PFSK-1 (cell line): ENCODE measurements at regions not wholly inside any gene's neighbourhood (a gene's known extent, or its start where the extent isn't known, plus 50 kb on each side); places are given as distances from the start of the nearest gene placed in this dataset.

Experiments
- FOXP2 ChIP-seq: optimal IDR thresholded peaks from 2 replicates; pipeline ENCODE3; 2011; ENCODE audit warnings: borderline replicate concordance, control low read depth, inconsistent platforms; ENCODE audit not compliant: insufficient read depth; ENCODE audit errors: extremely low read length, extremely low read depth
- POLR2AphosphoS5 ChIP-seq: IDR thresholded peaks from 2 replicates; pipeline ENCODE4 v1.6.1; 2012; ENCODE audit warnings: low read depth, mild to moderate bottlenecking, control low read depth, low read length, moderate library complexity
- SIN3A ChIP-seq: IDR thresholded peaks from 2 replicates; pipeline ENCODE4 v1.6.1; 2012; ENCODE audit warnings: mild to moderate bottlenecking, low read length, moderate library complexity, borderline replicate concordance; ENCODE audit not compliant: insufficient read depth
- TAF1 ChIP-seq: IDR thresholded peaks from 2 replicates; pipeline ENCODE4 v1.6.1; 2012; ENCODE audit warnings: low read length, control low read depth, borderline replicate concordance; ENCODE audit not compliant: insufficient read depth
- TF ChIP-seq, protein P1 (sequence below), 2 experiments: IDR thresholded peaks; 2 replicates each; pipeline versions ENCODE4 v1.6.1 to v1.8.0; 2011 to 2012; ENCODE audit warnings: low read depth in 2 of 2, low read length in 2 of 2, control low read depth in 1 of 2, inconsistent platforms in 1 of 2, mild to moderate bottlenecking in 1 of 2, moderate library complexity in 1 of 2; ENCODE audit not compliant: insufficient read depth in 1 of 2

DNA sequence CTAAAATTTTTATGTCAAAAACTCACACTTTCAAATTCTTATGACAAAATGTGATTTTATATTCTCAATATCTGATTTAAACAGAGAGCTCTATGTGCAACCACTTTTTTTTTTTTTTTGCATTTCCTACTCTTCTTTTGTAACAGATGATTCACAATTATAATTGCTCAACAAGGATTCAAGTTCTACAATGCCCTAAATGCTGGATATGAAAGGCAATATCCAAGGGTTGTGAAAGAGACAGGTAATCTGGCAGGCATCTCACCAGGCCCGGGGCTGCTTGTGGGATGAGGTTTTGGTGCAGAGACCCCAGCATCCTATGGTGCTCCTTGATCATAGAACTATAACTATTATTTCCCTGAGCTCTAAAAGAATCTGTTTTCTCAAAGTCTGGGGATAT is 363.6 kb upstream of the NBEA start:
- TF ChIP-seq FOXP2, result no peak
- TF ChIP-seq POLR2AphosphoS5, result no peak
- TF ChIP-seq TAF1, result no peak
- TF ChIP-seq SIN3A, result no peak
- TF ChIP-seq, protein P1, sequence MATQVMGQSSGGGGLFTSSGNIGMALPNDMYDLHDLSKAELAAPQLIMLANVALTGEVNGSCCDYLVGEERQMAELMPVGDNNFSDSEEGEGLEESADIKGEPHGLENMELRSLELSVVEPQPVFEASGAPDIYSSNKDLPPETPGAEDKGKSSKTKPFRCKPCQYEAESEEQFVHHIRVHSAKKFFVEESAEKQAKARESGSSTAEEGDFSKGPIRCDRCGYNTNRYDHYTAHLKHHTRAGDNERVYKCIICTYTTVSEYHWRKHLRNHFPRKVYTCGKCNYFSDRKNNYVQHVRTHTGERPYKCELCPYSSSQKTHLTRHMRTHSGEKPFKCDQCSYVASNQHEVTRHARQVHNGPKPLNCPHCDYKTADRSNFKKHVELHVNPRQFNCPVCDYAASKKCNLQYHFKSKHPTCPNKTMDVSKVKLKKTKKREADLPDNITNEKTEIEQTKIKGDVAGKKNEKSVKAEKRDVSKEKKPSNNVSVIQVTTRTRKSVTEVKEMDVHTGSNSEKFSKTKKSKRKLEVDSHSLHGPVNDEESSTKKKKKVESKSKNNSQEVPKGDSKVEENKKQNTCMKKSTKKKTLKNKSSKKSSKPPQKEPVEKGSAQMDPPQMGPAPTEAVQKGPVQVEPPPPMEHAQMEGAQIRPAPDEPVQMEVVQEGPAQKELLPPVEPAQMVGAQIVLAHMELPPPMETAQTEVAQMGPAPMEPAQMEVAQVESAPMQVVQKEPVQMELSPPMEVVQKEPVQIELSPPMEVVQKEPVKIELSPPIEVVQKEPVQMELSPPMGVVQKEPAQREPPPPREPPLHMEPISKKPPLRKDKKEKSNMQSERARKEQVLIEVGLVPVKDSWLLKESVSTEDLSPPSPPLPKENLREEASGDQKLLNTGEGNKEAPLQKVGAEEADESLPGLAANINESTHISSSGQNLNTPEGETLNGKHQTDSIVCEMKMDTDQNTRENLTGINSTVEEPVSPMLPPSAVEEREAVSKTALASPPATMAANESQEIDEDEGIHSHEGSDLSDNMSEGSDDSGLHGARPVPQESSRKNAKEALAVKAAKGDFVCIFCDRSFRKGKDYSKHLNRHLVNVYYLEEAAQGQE (IDR thresholded peaks at IDR 0.05; ENCODE audit: insufficient read depth in 1 of 2, low read depth in 2 of 2, low read length in 2 of 2), result no peak

DNA sequence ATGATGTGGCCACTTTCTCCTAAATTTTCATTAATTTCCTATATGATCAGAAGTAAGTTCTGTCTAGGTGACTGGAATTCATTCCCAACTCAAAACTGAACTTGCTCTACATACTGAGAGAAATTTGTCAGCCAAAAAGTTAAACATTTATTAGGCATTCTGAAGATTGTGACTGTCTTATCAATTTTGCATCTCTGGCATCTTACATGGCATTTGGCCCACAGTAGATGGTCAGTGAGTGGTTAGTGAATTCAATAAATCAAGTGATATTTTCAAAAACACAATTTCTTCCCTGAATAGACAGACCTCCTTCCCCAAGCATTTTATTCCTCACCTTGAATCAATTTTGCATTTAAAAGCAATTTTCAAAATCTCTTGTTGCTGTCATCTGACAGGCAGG is 363.2 kb upstream of the NBEA start:
- no peak for TF ChIP-seq TAF1

DNA sequence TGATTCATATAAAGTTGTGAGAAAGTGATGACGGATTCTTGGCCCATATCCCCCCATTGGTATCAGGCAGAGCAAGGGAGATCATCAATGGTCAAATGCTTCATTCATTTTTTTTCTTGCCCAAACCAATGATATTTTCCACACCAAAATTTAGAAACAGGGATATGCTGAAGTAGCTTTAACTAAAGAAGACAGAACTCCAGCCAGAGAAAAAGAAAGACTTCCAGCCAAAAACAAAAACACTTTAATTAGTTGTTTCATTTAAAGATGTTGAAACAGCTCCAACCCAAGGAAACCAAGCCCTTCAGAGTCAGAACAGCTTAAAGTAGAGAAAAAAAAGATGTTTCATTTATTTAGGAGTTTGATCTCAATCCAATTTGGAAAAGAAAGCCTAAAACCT is 358.9 kb upstream of the NBEA start:
- TF ChIP-seq TAF1, result no peak
- no peak for TF ChIP-seq FOXP2
- TF ChIP-seq SIN3A, result no peak
- TF ChIP-seq, protein P1 (IDR thresholded peaks at IDR 0.05; ENCODE audit: insufficient read depth in 1 of 2, low read depth in 2 of 2, low read length in 2 of 2), result no peak
- no peak for TF ChIP-seq POLR2AphosphoS5

DNA sequence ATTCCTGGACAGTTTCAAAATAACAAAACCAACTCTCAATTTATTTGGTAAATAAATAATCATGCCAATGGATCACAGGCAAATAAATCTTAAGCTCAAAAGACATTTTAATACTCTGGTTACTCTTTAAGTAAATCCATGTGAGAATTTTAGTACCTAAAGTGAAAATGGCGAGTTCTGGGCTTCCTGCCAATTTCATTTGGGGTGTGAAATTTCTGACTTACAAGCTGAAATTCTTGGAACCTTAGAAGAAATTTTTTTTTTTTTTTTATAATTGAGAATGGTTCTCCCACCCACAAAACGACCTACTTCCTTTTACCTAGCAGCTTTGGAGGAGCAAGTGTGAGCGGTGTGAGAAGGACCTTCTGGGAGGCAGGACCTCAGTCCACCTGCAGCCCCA is 354.5 kb upstream of the NBEA start:
- no peak for TF ChIP-seq POLR2AphosphoS5
- no peak for TF ChIP-seq TAF1
- no peak for TF ChIP-seq SIN3A
- no peak for TF ChIP-seq FOXP2
- TF ChIP-seq, protein P1 (IDR thresholded peaks at IDR 0.05; ENCODE audit: insufficient read depth in 1 of 2, low read depth in 2 of 2, low read length in 2 of 2), result no peak

DNA sequence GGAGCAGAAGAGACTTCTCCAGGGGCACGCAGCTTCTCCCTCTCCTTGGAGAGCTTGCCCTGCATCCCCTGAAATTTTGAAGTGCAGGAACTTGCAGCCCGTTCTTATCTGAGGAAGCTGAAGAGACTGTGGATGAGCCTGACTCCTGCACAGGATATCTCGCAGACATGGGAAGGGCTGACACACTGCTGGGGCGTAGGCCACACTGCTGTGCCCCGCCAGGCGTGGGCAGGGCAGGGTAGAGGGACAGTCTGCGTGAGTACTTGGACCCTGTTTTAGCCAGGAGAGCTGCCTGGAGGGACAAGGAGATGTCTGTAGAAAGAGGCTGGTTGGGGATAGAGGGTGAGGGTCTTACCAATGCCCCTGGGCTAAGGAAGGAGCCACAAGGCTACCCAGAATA is 353.7 kb upstream of the NBEA start:
- TF ChIP-seq, protein P1 (IDR thresholded peaks at IDR 0.05; ENCODE audit: insufficient read depth in 1 of 2, low read depth in 2 of 2, low read length in 2 of 2), result no peak
- TF ChIP-seq FOXP2 (no peak), POLR2AphosphoS5 (no peak), SIN3A (no peak), TAF1 (no peak)
